ENCODE measurements at regions not wholly inside any gene's neighbourhood (a gene's known extent, or its start where the extent isn't known, plus 50 kb on each side); places are given as distances from the start of the nearest gene placed in this dataset.

DNA sequence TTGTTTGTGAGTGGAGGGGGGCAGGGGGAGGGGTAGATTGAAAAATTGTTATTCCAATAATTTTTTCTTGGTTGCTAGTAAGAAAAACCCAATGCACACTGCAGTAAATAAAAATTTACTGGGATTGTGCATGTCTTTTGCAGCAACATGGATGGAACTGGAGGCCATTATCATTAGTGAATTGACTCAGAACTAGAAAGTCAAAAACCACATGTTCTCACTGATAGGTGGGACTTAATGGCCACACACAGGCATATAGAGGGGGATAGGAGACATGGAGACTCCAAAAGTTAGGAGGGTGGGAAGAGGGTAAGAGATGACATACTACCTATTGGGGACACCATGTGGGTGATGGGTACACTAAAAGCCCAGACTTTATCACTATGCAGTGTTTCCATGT, 67.2 kb downstream of the BUB3 start:
- TF ChIP-seq OSR1 (CRISPR knock-in tag; IDR thresholded peaks at IDR 0.05) (no peak), GLIS3 (CRISPR knock-in tag; IDR thresholded peaks at IDR 0.05) (no peak), ESRRG (CRISPR knock-in tag; IDR thresholded peaks at IDR 0.05) (no peak), ZC3H10 (CRISPR knock-in tag; IDR thresholded peaks at IDR 0.05) (no peak), BACH2 (CRISPR knock-in tag; IDR thresholded peaks at IDR 0.05; ENCODE audit: borderline replicate concordance) (no peak), TSHZ2 (CRISPR knock-in tag; IDR thresholded peaks at IDR 0.05) (no peak), ARNTL (CRISPR knock-in tag; IDR thresholded peaks at IDR 0.05; ENCODE audit: borderline replicate concordance, low read depth) (no peak), CSDC2 (CRISPR knock-in tag; IDR thresholded peaks at IDR 0.05) (no peak), ZFP30 (CRISPR knock-in tag; IDR thresholded peaks at IDR 0.05) (no peak), RARB (CRISPR knock-in tag; IDR thresholded peaks at IDR 0.05) (no peak), ZNF8 (CRISPR knock-in tag; IDR thresholded peaks at IDR 0.05) (no peak), TOX (CRISPR knock-in tag; IDR thresholded peaks at IDR 0.05; ENCODE audit: borderline replicate concordance) (no peak), ZFP3 (CRISPR knock-in tag; IDR thresholded peaks at IDR 0.05) (no peak), ISL1 (CRISPR knock-in tag; IDR thresholded peaks at IDR 0.05) (no peak)
- TF ChIP-seq, protein P1, sequence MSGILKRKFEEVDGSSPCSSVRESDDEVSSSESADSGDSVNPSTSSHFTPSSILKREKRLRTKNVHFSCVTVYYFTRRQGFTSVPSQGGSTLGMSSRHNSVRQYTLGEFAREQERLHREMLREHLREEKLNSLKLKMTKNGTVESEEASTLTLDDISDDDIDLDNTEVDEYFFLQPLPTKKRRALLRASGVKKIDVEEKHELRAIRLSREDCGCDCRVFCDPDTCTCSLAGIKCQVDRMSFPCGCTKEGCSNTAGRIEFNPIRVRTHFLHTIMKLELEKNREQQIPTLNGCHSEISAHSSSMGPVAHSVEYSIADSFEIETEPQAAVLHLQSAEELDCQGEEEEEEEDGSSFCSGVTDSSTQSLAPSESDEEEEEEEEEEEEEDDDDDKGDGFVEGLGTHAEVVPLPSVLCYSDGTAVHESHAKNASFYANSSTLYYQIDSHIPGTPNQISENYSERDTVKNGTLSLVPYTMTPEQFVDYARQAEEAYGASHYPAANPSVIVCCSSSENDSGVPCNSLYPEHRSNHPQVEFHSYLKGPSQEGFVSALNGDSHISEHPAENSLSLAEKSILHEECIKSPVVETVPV (CRISPR knock-in tag; IDR thresholded peaks at IDR 0.05): no peak
- TF ChIP-seq, protein P2, sequence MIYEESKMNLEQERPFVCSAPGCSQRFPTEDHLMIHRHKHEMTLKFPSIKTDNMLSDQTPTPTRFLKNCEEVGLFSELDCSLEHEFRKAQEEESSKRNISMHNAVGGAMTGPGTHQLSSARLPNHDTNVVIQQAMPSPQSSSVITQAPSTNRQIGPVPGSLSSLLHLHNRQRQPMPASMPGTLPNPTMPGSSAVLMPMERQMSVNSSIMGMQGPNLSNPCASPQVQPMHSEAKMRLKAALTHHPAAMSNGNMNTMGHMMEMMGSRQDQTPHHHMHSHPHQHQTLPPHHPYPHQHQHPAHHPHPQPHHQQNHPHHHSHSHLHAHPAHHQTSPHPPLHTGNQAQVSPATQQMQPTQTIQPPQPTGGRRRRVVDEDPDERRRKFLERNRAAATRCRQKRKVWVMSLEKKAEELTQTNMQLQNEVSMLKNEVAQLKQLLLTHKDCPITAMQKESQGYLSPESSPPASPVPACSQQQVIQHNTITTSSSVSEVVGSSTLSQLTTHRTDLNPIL (CRISPR knock-in tag; IDR thresholded peaks at IDR 0.05; ENCODE audit: low read depth): no peak
- TF ChIP-seq, protein P3, sequence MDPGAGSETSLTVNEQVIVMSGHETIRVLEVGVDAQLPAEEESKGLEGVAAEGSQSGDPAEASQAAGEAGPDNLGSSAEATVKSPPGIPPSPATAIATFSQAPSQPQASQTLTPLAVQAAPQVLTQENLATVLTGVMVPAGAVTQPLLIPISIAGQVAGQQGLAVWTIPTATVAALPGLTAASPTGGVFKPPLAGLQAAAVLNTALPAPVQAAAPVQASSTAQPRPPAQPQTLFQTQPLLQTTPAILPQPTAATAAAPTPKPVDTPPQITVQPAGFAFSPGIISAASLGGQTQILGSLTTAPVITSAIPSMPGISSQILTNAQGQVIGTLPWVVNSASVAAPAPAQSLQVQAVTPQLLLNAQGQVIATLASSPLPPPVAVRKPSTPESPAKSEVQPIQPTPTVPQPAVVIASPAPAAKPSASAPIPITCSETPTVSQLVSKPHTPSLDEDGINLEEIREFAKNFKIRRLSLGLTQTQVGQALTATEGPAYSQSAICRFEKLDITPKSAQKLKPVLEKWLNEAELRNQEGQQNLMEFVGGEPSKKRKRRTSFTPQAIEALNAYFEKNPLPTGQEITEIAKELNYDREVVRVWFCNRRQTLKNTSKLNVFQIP (CRISPR knock-in tag; IDR thresholded peaks at IDR 0.05; ENCODE audit: borderline replicate concordance, low read depth): no peak
- no peak for ATAC-seq

GRCh38 chr10:123222832-123223231, 68.6 kb downstream of the BUB3 start:
- TF ChIP-seq CSDC2 (CRISPR knock-in tag; IDR thresholded peaks at IDR 0.05) (no peak), ARNTL (CRISPR knock-in tag; IDR thresholded peaks at IDR 0.05; ENCODE audit: borderline replicate concordance, low read depth) (no peak), RARB (CRISPR knock-in tag; IDR thresholded peaks at IDR 0.05) (no peak), ISL1 (CRISPR knock-in tag; IDR thresholded peaks at IDR 0.05) (no peak), PPARA (CRISPR knock-in tag; IDR thresholded peaks at IDR 0.05; ENCODE audit: borderline replicate concordance) (no peak), SNAI2 (CRISPR knock-in tag; IDR thresholded peaks at IDR 0.05) (no peak), TCF4 (CRISPR knock-in tag; IDR thresholded peaks at IDR 0.05; ENCODE audit: borderline replicate concordance) (no peak), TOX (CRISPR knock-in tag; IDR thresholded peaks at IDR 0.05; ENCODE audit: borderline replicate concordance) (no peak), ZNF565 (CRISPR knock-in tag; conservative IDR thresholded peaks at IDR 0.05; ENCODE audit: low read depth) (no peak), TSHZ2 (CRISPR knock-in tag; IDR thresholded peaks at IDR 0.05) (no peak), ZC3H10 (CRISPR knock-in tag; IDR thresholded peaks at IDR 0.05) (no peak), OSR1 (CRISPR knock-in tag; IDR thresholded peaks at IDR 0.05) (no peak), BACH2 (CRISPR knock-in tag; IDR thresholded peaks at IDR 0.05; ENCODE audit: borderline replicate concordance) (no peak), ESRRG (CRISPR knock-in tag; IDR thresholded peaks at IDR 0.05) (no peak), ZFP3 (CRISPR knock-in tag; IDR thresholded peaks at IDR 0.05) (no peak)
- TF ChIP-seq, protein P2 (CRISPR knock-in tag; IDR thresholded peaks at IDR 0.05; ENCODE audit: low read depth): no peak
- TF ChIP-seq, protein P3 (CRISPR knock-in tag; IDR thresholded peaks at IDR 0.05; ENCODE audit: borderline replicate concordance, low read depth): no peak
- TF ChIP-seq, protein P4, sequence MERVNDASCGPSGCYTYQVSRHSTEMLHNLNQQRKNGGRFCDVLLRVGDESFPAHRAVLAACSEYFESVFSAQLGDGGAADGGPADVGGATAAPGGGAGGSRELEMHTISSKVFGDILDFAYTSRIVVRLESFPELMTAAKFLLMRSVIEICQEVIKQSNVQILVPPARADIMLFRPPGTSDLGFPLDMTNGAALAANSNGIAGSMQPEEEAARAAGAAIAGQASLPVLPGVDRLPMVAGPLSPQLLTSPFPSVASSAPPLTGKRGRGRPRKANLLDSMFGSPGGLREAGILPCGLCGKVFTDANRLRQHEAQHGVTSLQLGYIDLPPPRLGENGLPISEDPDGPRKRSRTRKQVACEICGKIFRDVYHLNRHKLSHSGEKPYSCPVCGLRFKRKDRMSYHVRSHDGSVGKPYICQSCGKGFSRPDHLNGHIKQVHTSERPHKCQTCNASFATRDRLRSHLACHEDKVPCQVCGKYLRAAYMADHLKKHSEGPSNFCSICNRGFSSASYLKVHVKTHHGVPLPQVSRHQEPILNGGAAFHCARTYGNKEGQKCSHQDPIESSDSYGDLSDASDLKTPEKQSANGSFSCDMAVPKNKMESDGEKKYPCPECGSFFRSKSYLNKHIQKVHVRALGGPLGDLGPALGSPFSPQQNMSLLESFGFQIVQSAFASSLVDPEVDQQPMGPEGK (CRISPR knock-in tag; IDR thresholded peaks at IDR 0.05; ENCODE audit: borderline replicate concordance): no peak
- ATAC-seq: no peak

Data from SK-N-SH treated with all-trans-retinoic acid at 6 μM for 48 hours (cell line).